Stomach (tissue), 4 donors: ENCODE measurements at regions not wholly inside any gene's neighbourhood (a gene's known extent, or its start where the extent isn't known, plus 50 kb on each side); places are given as distances from the start of the nearest gene placed in this dataset.

Experiments used
- EP300 ChIP-seq: sonication (generic); formaldehyde crosslinking; IDR thresholded peaks from one replicate; pipeline ENCODE4 v1.6.1; 2017; ENCODE audit warnings: antibody characterized with exemption
- POLR2A ChIP-seq, 4 donors: fragments of 450-650 bp; IDR thresholded peaks; one replicate each; pipeline ENCODE4 v1.6.1; 2016; ENCODE audit warnings: antibody characterized with exemption in 4 of 4, control low read depth in 2 of 4, mild to moderate bottlenecking in 1 of 4, moderate library complexity in 1 of 4
- POLR2AphosphoS5 ChIP-seq, 3 donors: sonication (generic); formaldehyde crosslinking; IDR thresholded peaks; one replicate each; pipeline ENCODE4 v1.6.1; 2016; ENCODE audit warnings: antibody characterized with exemption in 3 of 3
- TF ChIP-seq, protein P1 (sequence below), 7 experiments: fragments of 450-650 bp in 4 of 7; fragments of 200-600 bp in 3 of 7; sonication (generic) in 3 of 7; IDR thresholded peaks; one replicate each; pipeline ENCODE4 v1.5.1; 2016 to 2019; ENCODE audit warnings: antibody characterized with exemption in 7 of 7, control low read depth in 2 of 7, mild to moderate bottlenecking in 1 of 7

DNA sequence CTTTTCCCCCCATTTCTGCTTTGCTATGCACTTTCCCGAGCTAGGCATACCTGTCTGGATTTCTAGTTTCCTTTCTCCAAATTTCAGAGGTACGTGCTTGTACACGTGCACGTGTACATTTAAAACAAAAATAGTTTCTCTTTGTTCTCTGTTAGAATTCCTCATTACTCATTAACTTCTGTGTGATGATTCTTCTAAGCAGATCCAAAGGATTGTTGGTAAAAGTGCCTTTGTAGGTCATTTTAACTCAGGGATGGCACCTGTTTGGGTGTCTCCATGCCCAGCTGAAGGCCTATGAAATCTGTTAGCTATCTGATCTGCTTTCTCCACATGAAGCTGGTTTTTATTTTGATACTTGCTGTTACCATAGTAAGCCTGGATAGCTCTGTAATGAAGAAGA, 264.3 kb downstream of the LPIN1 start:
- TF ChIP-seq, protein P1, sequence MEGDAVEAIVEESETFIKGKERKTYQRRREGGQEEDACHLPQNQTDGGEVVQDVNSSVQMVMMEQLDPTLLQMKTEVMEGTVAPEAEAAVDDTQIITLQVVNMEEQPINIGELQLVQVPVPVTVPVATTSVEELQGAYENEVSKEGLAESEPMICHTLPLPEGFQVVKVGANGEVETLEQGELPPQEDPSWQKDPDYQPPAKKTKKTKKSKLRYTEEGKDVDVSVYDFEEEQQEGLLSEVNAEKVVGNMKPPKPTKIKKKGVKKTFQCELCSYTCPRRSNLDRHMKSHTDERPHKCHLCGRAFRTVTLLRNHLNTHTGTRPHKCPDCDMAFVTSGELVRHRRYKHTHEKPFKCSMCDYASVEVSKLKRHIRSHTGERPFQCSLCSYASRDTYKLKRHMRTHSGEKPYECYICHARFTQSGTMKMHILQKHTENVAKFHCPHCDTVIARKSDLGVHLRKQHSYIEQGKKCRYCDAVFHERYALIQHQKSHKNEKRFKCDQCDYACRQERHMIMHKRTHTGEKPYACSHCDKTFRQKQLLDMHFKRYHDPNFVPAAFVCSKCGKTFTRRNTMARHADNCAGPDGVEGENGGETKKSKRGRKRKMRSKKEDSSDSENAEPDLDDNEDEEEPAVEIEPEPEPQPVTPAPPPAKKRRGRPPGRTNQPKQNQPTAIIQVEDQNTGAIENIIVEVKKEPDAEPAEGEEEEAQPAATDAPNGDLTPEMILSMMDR (IDR thresholded peaks at IDR 0.05): no peak
- no peak for TF ChIP-seq POLR2AphosphoS5 (IDR thresholded peaks at IDR 0.05)
- TF ChIP-seq EP300: no peak
- no peak for TF ChIP-seq POLR2A (IDR thresholded peaks at IDR 0.05)
